H9 (cell line): ENCODE measurements at regions not wholly inside any gene's neighbourhood (a gene's known extent, or its start where the extent isn't known, plus 50 kb on each side); places are given as distances from the start of the nearest gene placed in this dataset.

ENCODE experiments used
- DNase-seq: peaks from one replicate; pipeline ENCODE4 v3.0.0-alpha.2; 2017
- H2AFZ ChIP-seq: one replicate; pipeline ENCODE4 v1.6.1; 2013; ENCODE audit warnings: mild to moderate bottlenecking, low read length, control low read depth, moderate library complexity
- H2AK5ac ChIP-seq: 2 replicates; pipeline ENCODE4 v1.6.1; 2013; ENCODE audit warnings: low read length, control low read depth, mixed read lengths; ENCODE audit not compliant: insufficient read length
- H2BK120ac ChIP-seq: one replicate; pipeline ENCODE4 v1.6.1; 2013; ENCODE audit warnings: low read depth, mild to moderate bottlenecking, low read length, control low read depth, inconsistent platforms; ENCODE audit not compliant: poor library complexity, severe bottlenecking
- H2BK12ac ChIP-seq: 2 replicates; pipeline ENCODE4 v1.6.1; 2013; ENCODE audit warnings: low read length, control low read depth, mixed read lengths, low read depth; ENCODE audit not compliant: insufficient read length
- H2BK15ac ChIP-seq: 2 replicates; pipeline ENCODE4 v1.6.1; 2013; ENCODE audit warnings: low read depth, low read length, control low read depth
- H2BK20ac ChIP-seq: one replicate; pipeline ENCODE4 v1.6.1; 2013; ENCODE audit warnings: low read depth, mild to moderate bottlenecking, low read length, control low read depth, inconsistent platforms; ENCODE audit not compliant: poor library complexity, severe bottlenecking
- H2BK5ac ChIP-seq: 2 replicates; pipeline ENCODE4 v1.6.1; 2013; ENCODE audit warnings: low read length, control low read depth, mixed read lengths; ENCODE audit not compliant: insufficient read length
- H3K14ac ChIP-seq: 2 replicates; pipeline ENCODE4 v1.6.1; 2013; ENCODE audit warnings: low read length, control low read depth; ENCODE audit not compliant: insufficient read depth
- H3K18ac ChIP-seq: 2 replicates; pipeline ENCODE4 v1.6.1; 2013; ENCODE audit warnings: low read depth, mild to moderate bottlenecking, mixed read lengths, low read length, control low read depth; ENCODE audit not compliant: insufficient read length
- H3K23ac ChIP-seq: 2 replicates; pipeline ENCODE4 v1.6.1; 2013; ENCODE audit warnings: low read length, control low read depth, mixed read lengths, low read depth; ENCODE audit not compliant: insufficient read length
- H3K23me2 ChIP-seq: 2 replicates; pipeline ENCODE4 v1.6.1; 2013; ENCODE audit warnings: low read depth, mild to moderate bottlenecking, mixed read lengths, low read length, control low read depth; ENCODE audit not compliant: insufficient read length, poor library complexity, severe bottlenecking
- H3K27ac ChIP-seq: 2 replicates; pipeline ENCODE4 v1.5.1; 2013; ENCODE audit warnings: low read length, control low read depth, mixed read lengths, low read depth; ENCODE audit not compliant: insufficient read length
- H3K27me3 ChIP-seq: 2 replicates; pipeline ENCODE4 v1.6.1; 2013; ENCODE audit warnings: low read length, control low read depth, inconsistent platforms; ENCODE audit not compliant: insufficient read depth
- H3K4ac ChIP-seq: 2 replicates; pipeline ENCODE4 v1.6.1; 2013; ENCODE audit warnings: low read depth, mild to moderate bottlenecking, control low read depth, inconsistent platforms, low read length, moderate library complexity
- H3K4me1 ChIP-seq: 2 replicates; pipeline ENCODE4 v1.6.1; 2013; ENCODE audit warnings: low read length, control low read depth, inconsistent platforms; ENCODE audit not compliant: insufficient read depth
- H3K4me2 ChIP-seq: 2 replicates; pipeline ENCODE4 v1.6.1; 2013; ENCODE audit warnings: low read length, control low read depth, mixed read lengths; ENCODE audit not compliant: insufficient read length, insufficient read depth
- H3K56ac ChIP-seq: 2 replicates; pipeline ENCODE4 v1.6.1; 2013; ENCODE audit warnings: low read depth, mild to moderate bottlenecking, mixed read lengths, low read length, control low read depth; ENCODE audit not compliant: insufficient read length
- H3K79me1 ChIP-seq: 2 replicates; pipeline ENCODE4 v1.6.1; 2013; ENCODE audit warnings: low read depth, mild to moderate bottlenecking, moderate library complexity, low read length, control low read depth, inconsistent platforms; ENCODE audit not compliant: insufficient read depth, poor library complexity, severe bottlenecking
- H3K79me2 ChIP-seq: 2 replicates; pipeline ENCODE4 v1.6.1; 2013; ENCODE audit warnings: low read length, control low read depth, inconsistent platforms; ENCODE audit not compliant: insufficient read depth
- H3K9ac ChIP-seq: 2 replicates; pipeline ENCODE4 v1.6.1; 2013; ENCODE audit warnings: low read length, control low read depth, mixed read lengths; ENCODE audit not compliant: insufficient read length; ENCODE audit errors: extremely low read depth
- H3K9me3 ChIP-seq: one replicate; pipeline ENCODE4 v1.6.1; 2013; ENCODE audit warnings: low read depth, low read length, inconsistent platforms; ENCODE audit not compliant: control insufficient read depth
- H3T11ph ChIP-seq: one replicate; pipeline ENCODE4 v1.6.1; 2013; ENCODE audit warnings: mild to moderate bottlenecking, low read length, control low read depth, inconsistent platforms
- H4K20me1 ChIP-seq: one replicate; pipeline ENCODE4 v1.6.1; 2013; ENCODE audit not compliant: control insufficient read depth, insufficient read length, insufficient read depth
- H4K5ac ChIP-seq: 2 replicates; pipeline ENCODE4 v1.6.1; 2013; ENCODE audit warnings: low read depth, mild to moderate bottlenecking, mixed read lengths, low read length, control low read depth; ENCODE audit not compliant: insufficient read length
- H4K8ac ChIP-seq: replicated peaks from 2 replicates; pipeline ENCODE4 v1.6.1; 2013; ENCODE audit warnings: low read length, control low read depth, mixed read lengths, low read depth; ENCODE audit not compliant: insufficient read length
- H4K91ac ChIP-seq: 2 replicates; pipeline ENCODE4 v1.6.1; 2013; ENCODE audit warnings: low read depth, mild to moderate bottlenecking, moderate library complexity, mixed read lengths, low read length, control low read depth; ENCODE audit not compliant: insufficient read length
- H3K27ac Mint-ChIP-seq, 3 experiments: 2 replicates in 2 of 3; 3 replicates in 1 of 3; pipeline ENCODE4 v1.8.0; 2020 to 2021; ENCODE audit warnings: mixed read lengths in 3 of 3, mild to moderate bottlenecking in 1 of 3, moderate library complexity in 1 of 3
- H3K27me3 Mint-ChIP-seq: 2 replicates; pipeline ENCODE4 v1.8.0; 2021; ENCODE audit warnings: low read depth, mild to moderate bottlenecking, moderate library complexity, mixed read lengths
- H3K36me3 Mint-ChIP-seq, 3 experiments: 2 replicates in 2 of 3; 3 replicates in 1 of 3; pipeline ENCODE4 v1.8.0; 2020 to 2021; ENCODE audit warnings: low read depth in 3 of 3, mixed read lengths in 3 of 3; ENCODE audit not compliant: insufficient read depth in 1 of 3
- H3K4me1 Mint-ChIP-seq, 2 experiments: 2 replicates each; pipeline ENCODE4 v1.8.0; 2020; ENCODE audit warnings: mixed read lengths in 2 of 2
- H3K4me3 Mint-ChIP-seq, 2 experiments: 2 replicates in 1 of 2; 3 replicates in 1 of 2; pipeline ENCODE4 v1.8.0; 2020 to 2021; ENCODE audit warnings: mild to moderate bottlenecking in 2 of 2, mixed read lengths in 2 of 2, moderate library complexity in 1 of 2
- H3K9me3 Mint-ChIP-seq, 2 experiments: 2 replicates in 1 of 2; 3 replicates in 1 of 2; pipeline ENCODE4 v1.8.0; 2020; ENCODE audit warnings: mild to moderate bottlenecking in 2 of 2, mixed read lengths in 2 of 2, moderate library complexity in 1 of 2
- WGBS: extraction: QIAGEN DNeasy Blood & Tissue Kit; methylation state at CpG from one replicate; pipeline ENCODE4 v1.1.7; 2013; ENCODE audit warnings: missing lambda C conversion rate, low lambda C conversion rate, mixed read lengths; ENCODE audit not compliant: insufficient read length; ENCODE audit errors: extremely low coverage; 5-methylcytosine and 5-hydroxymethylcytosine counted together
- TF ChIP-seq, protein P1 (sequence below): fragments of 200-600 bp; sonication (generic); conservative IDR thresholded peaks from 3 replicates; pipeline ENCODE4 v1.8.0; 2021; ENCODE audit warnings: antibody characterized with exemption, mild to moderate bottlenecking

DNA sequence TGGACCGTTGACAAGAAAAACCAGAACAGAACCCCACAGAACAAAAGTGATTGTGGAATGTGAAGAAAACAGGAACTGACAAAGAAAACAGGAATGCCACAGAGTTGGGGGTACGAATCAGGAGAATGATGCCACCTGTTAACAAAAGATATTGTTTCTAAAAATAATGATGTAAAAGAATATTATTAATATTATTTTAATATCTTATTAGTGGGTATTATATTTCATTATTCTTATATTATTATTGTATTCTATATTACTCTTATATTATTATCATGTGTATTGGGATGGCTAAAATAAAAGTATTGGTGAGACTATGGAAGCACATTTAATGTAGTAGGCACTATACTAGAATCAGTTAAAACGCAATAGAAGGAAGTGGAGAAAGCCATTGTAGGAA lies 659.0 kb upstream of the PCDH15 start:
- Mint-ChIP-seq H3K36me3 (no peaks in the 10 kb centered on the region), H3K4me3 (no peak overlapping the region), H3K9me3 (no peaks in the 10 kb centered on the region), H3K27ac (no peak overlapping the region), H3K27me3 (no peaks in the 10 kb centered on the region), H3K4me1 (peaks cover 5% of the 10 kb centered on the region in 2 experiments; a peak in 2 of 4 replicates)
- H2AFZ ChIP-seq = no peak overlapping the region
- no peak overlapping the region for H3K4me2 ChIP-seq
- H3K4ac ChIP-seq = no peak overlapping the region
- no peak overlapping the region for H4K91ac ChIP-seq
- H3K79me1 ChIP-seq = no peaks in the 10 kb centered on the region
- H2BK120ac ChIP-seq = no peak overlapping the region
- no peaks in the 10 kb centered on the region for H3K4me1 ChIP-seq
- H2AK5ac ChIP-seq = no peak overlapping the region
- no CpG with 5 or more reads among the region's 3 CpGs for WGBS
- H3K79me2 ChIP-seq = no peaks in the 10 kb centered on the region
- no peak overlapping the region for H3K14ac ChIP-seq
- no peak overlapping the region for H4K8ac ChIP-seq
- H3K18ac ChIP-seq = no peak overlapping the region
- H2BK15ac ChIP-seq = no peak overlapping the region
- no peak overlapping the region for H3K56ac ChIP-seq
- H3K9me3 ChIP-seq = no peaks in the 10 kb centered on the region
- DNase-seq = no peak
- no peaks in the 10 kb centered on the region for H4K20me1 ChIP-seq
- no peak overlapping the region for H2BK20ac ChIP-seq
- H3K27ac ChIP-seq = no peak overlapping the region
- H3T11ph ChIP-seq = no peak overlapping the region
- TF ChIP-seq, protein P1, sequence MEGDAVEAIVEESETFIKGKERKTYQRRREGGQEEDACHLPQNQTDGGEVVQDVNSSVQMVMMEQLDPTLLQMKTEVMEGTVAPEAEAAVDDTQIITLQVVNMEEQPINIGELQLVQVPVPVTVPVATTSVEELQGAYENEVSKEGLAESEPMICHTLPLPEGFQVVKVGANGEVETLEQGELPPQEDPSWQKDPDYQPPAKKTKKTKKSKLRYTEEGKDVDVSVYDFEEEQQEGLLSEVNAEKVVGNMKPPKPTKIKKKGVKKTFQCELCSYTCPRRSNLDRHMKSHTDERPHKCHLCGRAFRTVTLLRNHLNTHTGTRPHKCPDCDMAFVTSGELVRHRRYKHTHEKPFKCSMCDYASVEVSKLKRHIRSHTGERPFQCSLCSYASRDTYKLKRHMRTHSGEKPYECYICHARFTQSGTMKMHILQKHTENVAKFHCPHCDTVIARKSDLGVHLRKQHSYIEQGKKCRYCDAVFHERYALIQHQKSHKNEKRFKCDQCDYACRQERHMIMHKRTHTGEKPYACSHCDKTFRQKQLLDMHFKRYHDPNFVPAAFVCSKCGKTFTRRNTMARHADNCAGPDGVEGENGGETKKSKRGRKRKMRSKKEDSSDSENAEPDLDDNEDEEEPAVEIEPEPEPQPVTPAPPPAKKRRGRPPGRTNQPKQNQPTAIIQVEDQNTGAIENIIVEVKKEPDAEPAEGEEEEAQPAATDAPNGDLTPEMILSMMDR = no peak
- H3K23ac ChIP-seq = no peak overlapping the region
- H3K9ac ChIP-seq = no peak overlapping the region
- no peaks in the 10 kb centered on the region for H3K27me3 ChIP-seq
- H4K5ac ChIP-seq = no peak overlapping the region
- no peak overlapping the region for H2BK5ac ChIP-seq
- no peaks in the 10 kb centered on the region for H3K23me2 ChIP-seq
- no peak overlapping the region for H2BK12ac ChIP-seq
